Left lung (tissue), 4 donors: ENCODE measurements at regions not wholly inside any gene's neighbourhood (a gene's known extent, or its start where the extent isn't known, plus 50 kb on each side); places are given as distances from the start of the nearest gene placed in this dataset.
A peak's percentile ranks its signal among the peaks of the same experiment; 100 is the strongest.

Experiments used
- ATAC-seq: fragments of 200-7000 bp; cut with Tn5 transposase; one replicate; pipeline ENCODE4 v1.9.1; 2020; ENCODE audit warnings: moderate library complexity
- DNase-seq, 4 donors: peaks; one replicate each; pipeline ENCODE4 v3.0.0-alpha.2; 2013 to 2020
- H3K27ac ChIP-seq, 2 donors: fragments of 200-600 bp; sonication (generic) in 1 of 2; one replicate each; pipeline versions ENCODE4 v1.5.0 to v1.8.0; 2020 to 2021
- H3K27me3 ChIP-seq, 2 donors: fragments of 200-600 bp; sonication (generic) in 1 of 2; one replicate each; pipeline versions ENCODE4 v1.5.0 to v1.8.0; 2020 to 2021
- H3K36me3 ChIP-seq, 2 donors: fragments of 200-600 bp; sonication (generic) in 1 of 2; one replicate each; pipeline versions ENCODE4 v1.5.0 to v1.8.0; 2020 to 2021
- H3K4me1 ChIP-seq, 2 donors: fragments of 200-600 bp; one replicate each; pipeline ENCODE4 v1.8.0; 2021
- H3K4me3 ChIP-seq, 2 donors: fragments of 200-600 bp; sonication (generic) in 1 of 2; one replicate each; pipeline versions ENCODE4 v1.5.0 to v1.8.0; 2020 to 2021; ENCODE audit warnings: mild to moderate bottlenecking in 1 of 2
- H3K9me3 ChIP-seq, 2 donors: fragments of 200-600 bp; sonication (generic) in 1 of 2; one replicate each; pipeline versions ENCODE4 v1.5.0 to v1.8.0; 2020 to 2021
- intact Hi-C, 2 donors: fragments of 100-400 bp; cut with DNase I; formaldehyde crosslinking; loops; one replicate each; pipeline versions ENCODE4 v1.11.2 to v1.14.2; 2022
- TF ChIP-seq, protein P1 (sequence below), 2 donors: fragments of 200-600 bp; sonication (generic) in 1 of 2; IDR thresholded peaks; one replicate each; pipeline versions ENCODE4 v1.5.0 to v1.8.0; 2021; ENCODE audit warnings: antibody characterized with exemption in 2 of 2
- donor health status: DM: no; HTN: yes; CAD: no.
- donor health status: DM: no; HTN: no; CAD: no.

DNA sequence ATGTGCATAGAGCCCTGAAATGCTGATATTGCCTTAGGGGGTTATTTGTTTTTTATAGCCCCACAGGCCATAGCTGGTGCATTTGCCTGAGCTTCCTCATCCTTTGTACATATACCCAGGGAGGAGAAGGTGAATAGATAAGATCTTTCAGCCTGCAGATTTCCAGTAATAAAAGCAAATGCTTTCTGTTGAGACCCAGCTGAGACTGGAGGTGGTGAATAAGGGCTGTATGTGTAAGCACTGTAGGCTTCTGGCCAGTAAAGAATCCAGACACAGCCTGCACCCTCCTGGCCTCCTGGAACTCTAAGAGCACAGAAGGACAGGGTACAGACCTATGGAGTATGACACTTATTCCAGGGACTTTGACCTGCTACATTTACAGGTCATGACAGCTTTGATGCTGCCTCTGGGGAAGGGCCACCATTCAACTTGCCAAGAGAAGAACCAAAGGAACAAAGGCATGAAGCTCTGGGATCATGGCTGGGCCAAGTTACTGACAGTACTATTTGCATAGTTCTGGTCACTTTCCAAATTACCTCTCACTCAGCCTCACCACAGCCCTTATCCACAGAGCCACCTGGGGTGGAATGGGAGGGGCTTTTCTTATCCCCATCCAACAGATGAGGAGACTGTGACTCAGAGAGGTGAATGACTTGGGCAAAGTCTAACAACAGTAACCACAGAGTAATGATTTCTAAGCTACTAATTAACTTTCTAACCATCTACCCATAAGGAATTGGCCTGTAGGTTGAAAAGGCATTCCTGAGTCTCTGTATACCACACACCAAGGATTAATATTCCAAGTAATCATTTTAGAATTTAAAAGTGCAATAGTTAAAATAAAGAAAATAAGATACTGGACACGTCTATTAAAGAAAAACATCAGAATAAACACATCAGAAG, 604.5 kb upstream of the KLF4 start:
- Histone ChIP-seq H3K9me3 (peaks cover 0 to 3% of the 10 kb centered on the region in 2 donors), H3K4me1 (no peaks in the 10 kb centered on the region), H3K27ac (no peak overlapping the region), H3K4me3 (no peak overlapping the region), H3K27me3 (no peaks in the 10 kb centered on the region), H3K36me3 (no peaks in the 10 kb centered on the region)
- TF ChIP-seq, protein P1, sequence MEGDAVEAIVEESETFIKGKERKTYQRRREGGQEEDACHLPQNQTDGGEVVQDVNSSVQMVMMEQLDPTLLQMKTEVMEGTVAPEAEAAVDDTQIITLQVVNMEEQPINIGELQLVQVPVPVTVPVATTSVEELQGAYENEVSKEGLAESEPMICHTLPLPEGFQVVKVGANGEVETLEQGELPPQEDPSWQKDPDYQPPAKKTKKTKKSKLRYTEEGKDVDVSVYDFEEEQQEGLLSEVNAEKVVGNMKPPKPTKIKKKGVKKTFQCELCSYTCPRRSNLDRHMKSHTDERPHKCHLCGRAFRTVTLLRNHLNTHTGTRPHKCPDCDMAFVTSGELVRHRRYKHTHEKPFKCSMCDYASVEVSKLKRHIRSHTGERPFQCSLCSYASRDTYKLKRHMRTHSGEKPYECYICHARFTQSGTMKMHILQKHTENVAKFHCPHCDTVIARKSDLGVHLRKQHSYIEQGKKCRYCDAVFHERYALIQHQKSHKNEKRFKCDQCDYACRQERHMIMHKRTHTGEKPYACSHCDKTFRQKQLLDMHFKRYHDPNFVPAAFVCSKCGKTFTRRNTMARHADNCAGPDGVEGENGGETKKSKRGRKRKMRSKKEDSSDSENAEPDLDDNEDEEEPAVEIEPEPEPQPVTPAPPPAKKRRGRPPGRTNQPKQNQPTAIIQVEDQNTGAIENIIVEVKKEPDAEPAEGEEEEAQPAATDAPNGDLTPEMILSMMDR (IDR thresholded peaks at IDR 0.05), result no peak
- ATAC-seq (peak; percentile 29), DNase-seq (no peak)
- intact Hi-C loops, result no loop called here

DNA sequence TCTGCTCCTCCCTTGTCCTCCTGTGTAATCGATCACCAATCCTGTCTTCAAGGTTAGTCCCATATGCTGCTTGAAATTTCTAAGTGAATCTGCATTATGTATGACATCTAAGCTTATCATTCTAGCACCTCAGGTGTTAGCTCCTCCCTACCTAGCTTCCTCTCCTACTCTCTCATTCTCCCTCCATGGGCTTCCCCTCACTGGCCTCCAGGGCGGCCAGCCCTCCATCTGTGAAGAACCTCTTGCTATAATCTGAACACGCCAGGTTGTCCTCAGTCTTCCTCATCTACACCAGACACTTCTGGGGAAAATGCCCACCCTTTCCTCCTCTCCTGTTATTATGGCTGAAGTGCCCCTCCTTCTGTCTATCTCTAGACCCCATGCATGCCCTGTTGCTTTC, 599.3 kb upstream of the KLF4 start:
- Histone ChIP-seq H3K27me3 (no peaks in the 10 kb centered on the region), H3K9me3 (peaks cover 0 to 3% of the 10 kb centered on the region in 2 donors), H3K4me1 (no peaks in the 10 kb centered on the region), H3K4me3 (no peak overlapping the region), H3K27ac (no peak overlapping the region), H3K36me3 (no peaks in the 10 kb centered on the region)
- intact Hi-C loops, result no loop called here
- DNase-seq (no peak), ATAC-seq (no peak)
- TF ChIP-seq, protein P1 (IDR thresholded peaks at IDR 0.05), result no peak

DNA sequence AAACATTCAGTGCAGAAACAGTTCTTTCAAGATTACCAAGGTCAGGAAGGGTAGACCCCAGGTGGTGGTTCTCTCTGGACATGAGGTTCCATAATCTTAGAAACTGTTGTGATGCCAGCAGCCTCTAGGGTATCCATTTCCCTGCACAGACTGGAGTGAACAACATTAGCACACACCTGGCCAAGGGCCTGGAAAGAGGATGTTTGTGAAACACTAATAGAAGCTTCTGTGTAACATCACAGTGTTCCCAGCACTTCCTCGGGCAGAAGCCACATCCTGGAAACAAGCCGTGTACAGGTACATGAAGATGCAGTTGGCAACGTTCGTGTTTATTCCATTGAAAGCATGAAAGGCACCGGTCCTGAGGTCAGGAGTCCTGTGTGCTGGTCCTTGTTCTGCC, 598.2 kb upstream of the KLF4 start:
- H3K9me3 ChIP-seq, result peaks cover 0 to 3% of the 10 kb centered on the region in 2 donors
- no peak overlapping the region for H3K4me3 ChIP-seq
- DNase-seq (no peak), ATAC-seq (no peak)
- TF ChIP-seq, protein P1 (IDR thresholded peaks at IDR 0.05), result no peak
- H3K27me3 ChIP-seq, result no peaks in the 10 kb centered on the region
- H3K27ac ChIP-seq, result no peak overlapping the region
- intact Hi-C loops, result no loop called here
- no peaks in the 10 kb centered on the region for H3K4me1 ChIP-seq
- no peaks in the 10 kb centered on the region for H3K36me3 ChIP-seq

DNA sequence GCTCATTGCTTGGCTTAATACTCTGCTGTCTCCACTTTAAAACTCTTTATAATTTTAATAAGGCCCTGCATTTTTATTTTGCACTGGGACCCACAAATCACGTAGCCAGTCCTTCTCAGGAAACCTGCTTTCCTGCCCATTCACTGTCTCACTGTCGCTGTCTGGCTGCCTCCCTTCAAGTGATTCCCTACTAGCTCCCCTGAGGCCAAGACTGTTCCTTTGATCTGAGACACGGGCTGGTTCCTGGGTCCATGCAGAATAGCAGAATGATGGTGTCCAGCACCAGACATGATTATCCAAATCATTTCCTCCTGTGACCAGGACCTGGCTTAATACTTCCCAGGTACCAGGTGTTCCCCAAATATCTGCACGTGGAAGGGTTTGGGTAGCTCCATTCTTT, 597.1 kb upstream of the KLF4 start:
- H3K4me3 ChIP-seq, result no peak overlapping the region
- DNase-seq (no peak), ATAC-seq (no peak)
- TF ChIP-seq, protein P1 (IDR thresholded peaks at IDR 0.05), result no peak
- H3K4me1 ChIP-seq, result no peaks in the 10 kb centered on the region
- no peak overlapping the region for H3K27ac ChIP-seq
- intact Hi-C loops, result no loop called here
- no peaks in the 10 kb centered on the region for H3K9me3 ChIP-seq
- no peaks in the 10 kb centered on the region for H3K36me3 ChIP-seq
- no peaks in the 10 kb centered on the region for H3K27me3 ChIP-seq

DNA sequence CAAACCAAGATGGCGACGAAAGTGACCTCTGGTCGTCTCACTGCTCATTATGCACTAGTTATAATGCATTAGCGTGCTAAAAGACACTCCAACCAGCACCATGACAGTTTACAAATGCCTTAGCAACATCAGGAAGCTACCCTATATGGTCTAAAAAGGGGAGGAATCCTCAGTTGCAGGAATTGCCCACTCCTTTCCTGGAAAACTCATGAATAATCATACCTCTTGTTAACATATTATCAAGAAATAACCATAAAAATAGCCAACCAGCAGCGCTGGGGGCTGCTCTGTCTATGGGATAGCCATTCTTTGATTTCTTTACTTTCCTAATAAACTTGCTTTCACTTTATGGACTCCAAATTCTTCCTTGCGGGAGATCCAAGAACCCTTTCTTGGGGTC, 595.7 kb upstream of the KLF4 start:
- DNase-seq, result no peak
- no peak overlapping the region for H3K27ac ChIP-seq
- ATAC-seq, result no peak
- H3K4me1 ChIP-seq, result no peaks in the 10 kb centered on the region
- H3K4me3 ChIP-seq, result no peak overlapping the region
- H3K36me3 ChIP-seq, result no peaks in the 10 kb centered on the region
- no peaks in the 10 kb centered on the region for H3K9me3 ChIP-seq
- TF ChIP-seq, protein P1 (IDR thresholded peaks at IDR 0.05), result no peak
- no peaks in the 10 kb centered on the region for H3K27me3 ChIP-seq
- intact Hi-C loops, result no loop called here
